ENCODE measurements at regions not wholly inside any gene's neighbourhood (a gene's known extent, or its start where the extent isn't known, plus 50 kb on each side); places are given as distances from the start of the nearest gene placed in this dataset.

- TF ChIP-seq, protein P1, sequence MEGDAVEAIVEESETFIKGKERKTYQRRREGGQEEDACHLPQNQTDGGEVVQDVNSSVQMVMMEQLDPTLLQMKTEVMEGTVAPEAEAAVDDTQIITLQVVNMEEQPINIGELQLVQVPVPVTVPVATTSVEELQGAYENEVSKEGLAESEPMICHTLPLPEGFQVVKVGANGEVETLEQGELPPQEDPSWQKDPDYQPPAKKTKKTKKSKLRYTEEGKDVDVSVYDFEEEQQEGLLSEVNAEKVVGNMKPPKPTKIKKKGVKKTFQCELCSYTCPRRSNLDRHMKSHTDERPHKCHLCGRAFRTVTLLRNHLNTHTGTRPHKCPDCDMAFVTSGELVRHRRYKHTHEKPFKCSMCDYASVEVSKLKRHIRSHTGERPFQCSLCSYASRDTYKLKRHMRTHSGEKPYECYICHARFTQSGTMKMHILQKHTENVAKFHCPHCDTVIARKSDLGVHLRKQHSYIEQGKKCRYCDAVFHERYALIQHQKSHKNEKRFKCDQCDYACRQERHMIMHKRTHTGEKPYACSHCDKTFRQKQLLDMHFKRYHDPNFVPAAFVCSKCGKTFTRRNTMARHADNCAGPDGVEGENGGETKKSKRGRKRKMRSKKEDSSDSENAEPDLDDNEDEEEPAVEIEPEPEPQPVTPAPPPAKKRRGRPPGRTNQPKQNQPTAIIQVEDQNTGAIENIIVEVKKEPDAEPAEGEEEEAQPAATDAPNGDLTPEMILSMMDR (IDR thresholded peaks at IDR 0.05): no peak
- TF ChIP-seq EP300 (IDR thresholded peaks at IDR 0.05): no peak
Measured at GRCh38 chr2:180450841-180451240, 443.7 kb upstream of the CWC22 start.
